Hepatocyte (in vitro differentiated cells): ENCODE measurements at regions not wholly inside any gene's neighbourhood (a gene's known extent, or its start where the extent isn't known, plus 50 kb on each side); places are given as distances from the start of the nearest gene placed in this dataset.

Experiments
- EZH2 ChIP-seq: fragments of 200-600 bp; sonication (generic); IDR thresholded peaks from 2 replicates; pipeline ENCODE4 v1.6.1; 2016; ENCODE audit warnings: antibody characterized with exemption, mild to moderate bottlenecking, borderline replicate concordance
- EZH2phosphoT487 ChIP-seq: fragments of 200-600 bp; sonication (generic); IDR thresholded peaks from one replicate; pipeline ENCODE4 v1.6.1; 2018; ENCODE audit warnings: antibody characterized with exemption, mild to moderate bottlenecking, low read depth, moderate library complexity; ENCODE audit not compliant: unreplicated experiment, severe bottlenecking
- TF ChIP-seq, protein P1 (sequence below): fragments of 200-600 bp; sonication (generic); IDR thresholded peaks from 2 replicates; pipeline ENCODE4 v1.5.1; 2016; ENCODE audit warnings: antibody characterized with exemption, mild to moderate bottlenecking; ENCODE audit not compliant: poor library complexity

DNA sequence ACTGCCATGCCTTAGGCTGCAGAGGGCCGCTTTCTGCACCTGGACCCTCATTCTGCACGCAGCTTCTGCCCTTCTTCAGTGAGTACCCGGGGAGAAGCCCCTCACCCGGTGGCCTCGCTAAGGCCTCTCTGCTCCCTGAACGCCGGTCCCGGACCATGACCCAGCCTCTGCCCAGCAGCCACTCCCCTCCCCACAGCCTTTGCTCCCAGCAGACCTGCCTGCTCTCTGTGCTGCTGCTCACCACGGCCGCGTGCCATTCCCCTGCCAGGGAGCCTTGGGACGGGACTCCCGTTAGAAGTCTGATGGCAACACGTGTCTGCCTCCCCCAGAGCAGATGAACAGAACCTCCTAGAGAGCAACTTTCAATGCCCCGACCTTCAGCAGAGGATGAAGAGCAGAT is 282.8 kb downstream of the NDUFA10 start:
- TF ChIP-seq, protein P1, sequence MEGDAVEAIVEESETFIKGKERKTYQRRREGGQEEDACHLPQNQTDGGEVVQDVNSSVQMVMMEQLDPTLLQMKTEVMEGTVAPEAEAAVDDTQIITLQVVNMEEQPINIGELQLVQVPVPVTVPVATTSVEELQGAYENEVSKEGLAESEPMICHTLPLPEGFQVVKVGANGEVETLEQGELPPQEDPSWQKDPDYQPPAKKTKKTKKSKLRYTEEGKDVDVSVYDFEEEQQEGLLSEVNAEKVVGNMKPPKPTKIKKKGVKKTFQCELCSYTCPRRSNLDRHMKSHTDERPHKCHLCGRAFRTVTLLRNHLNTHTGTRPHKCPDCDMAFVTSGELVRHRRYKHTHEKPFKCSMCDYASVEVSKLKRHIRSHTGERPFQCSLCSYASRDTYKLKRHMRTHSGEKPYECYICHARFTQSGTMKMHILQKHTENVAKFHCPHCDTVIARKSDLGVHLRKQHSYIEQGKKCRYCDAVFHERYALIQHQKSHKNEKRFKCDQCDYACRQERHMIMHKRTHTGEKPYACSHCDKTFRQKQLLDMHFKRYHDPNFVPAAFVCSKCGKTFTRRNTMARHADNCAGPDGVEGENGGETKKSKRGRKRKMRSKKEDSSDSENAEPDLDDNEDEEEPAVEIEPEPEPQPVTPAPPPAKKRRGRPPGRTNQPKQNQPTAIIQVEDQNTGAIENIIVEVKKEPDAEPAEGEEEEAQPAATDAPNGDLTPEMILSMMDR: no peak
- TF ChIP-seq EZH2phosphoT487: no peak
- TF ChIP-seq EZH2: no peak
